ENCODE measurements at regions not wholly inside any gene's neighbourhood (a gene's known extent, or its start where the extent isn't known, plus 50 kb on each side); places are given as distances from the start of the nearest gene placed in this dataset.

GRCh38 chr4:183384983-183385382 lies 59.5 kb upstream of the CDKN2AIP start:
- no peak for DNase-seq (ENCODE audit: extremely low spot score)
- ChIA-PET CTCF (interaction anchor here (1.4 kb wide), 2 partner anchors 22 to 123 kb away, joined by 3 read pairs; no protein-coding TSS in a partner anchor), POLR2A (no interaction called here)
- TF ChIP-seq, protein P1, sequence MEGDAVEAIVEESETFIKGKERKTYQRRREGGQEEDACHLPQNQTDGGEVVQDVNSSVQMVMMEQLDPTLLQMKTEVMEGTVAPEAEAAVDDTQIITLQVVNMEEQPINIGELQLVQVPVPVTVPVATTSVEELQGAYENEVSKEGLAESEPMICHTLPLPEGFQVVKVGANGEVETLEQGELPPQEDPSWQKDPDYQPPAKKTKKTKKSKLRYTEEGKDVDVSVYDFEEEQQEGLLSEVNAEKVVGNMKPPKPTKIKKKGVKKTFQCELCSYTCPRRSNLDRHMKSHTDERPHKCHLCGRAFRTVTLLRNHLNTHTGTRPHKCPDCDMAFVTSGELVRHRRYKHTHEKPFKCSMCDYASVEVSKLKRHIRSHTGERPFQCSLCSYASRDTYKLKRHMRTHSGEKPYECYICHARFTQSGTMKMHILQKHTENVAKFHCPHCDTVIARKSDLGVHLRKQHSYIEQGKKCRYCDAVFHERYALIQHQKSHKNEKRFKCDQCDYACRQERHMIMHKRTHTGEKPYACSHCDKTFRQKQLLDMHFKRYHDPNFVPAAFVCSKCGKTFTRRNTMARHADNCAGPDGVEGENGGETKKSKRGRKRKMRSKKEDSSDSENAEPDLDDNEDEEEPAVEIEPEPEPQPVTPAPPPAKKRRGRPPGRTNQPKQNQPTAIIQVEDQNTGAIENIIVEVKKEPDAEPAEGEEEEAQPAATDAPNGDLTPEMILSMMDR (IDR thresholded peaks at IDR 0.05; ENCODE audit: control extremely low read depth, extremely low read depth, low read depth, missing control alignments) = no peak

DNA sequence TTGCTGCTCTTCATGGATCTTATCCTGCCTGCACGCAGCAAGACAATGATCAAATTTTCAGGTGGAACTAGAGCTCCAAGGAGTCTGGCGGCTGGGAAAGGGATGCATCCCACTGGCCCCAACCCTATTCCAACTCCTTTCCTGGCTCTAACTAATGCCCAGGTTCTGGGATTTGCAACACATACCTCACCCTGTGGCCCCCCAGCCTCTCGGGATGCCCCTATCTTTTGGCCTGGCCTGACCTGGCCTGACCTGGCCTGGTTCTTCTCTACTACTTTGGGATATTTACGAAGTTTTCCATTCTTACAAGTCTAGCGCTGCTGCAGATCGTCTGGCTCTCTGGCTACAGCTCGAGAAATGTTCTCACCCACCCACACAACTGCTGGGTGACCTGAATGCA lies 56.4 kb upstream of the CDKN2AIP start:
- ChIA-PET CTCF (interaction anchor here (1.1 kb wide), 1 partner anchor 13 kb away, joined by 4 read pairs; no protein-coding TSS in a partner anchor), POLR2A (no interaction called here)
- TF ChIP-seq, protein P1 (IDR thresholded peaks at IDR 0.05; ENCODE audit: control extremely low read depth, extremely low read depth, low read depth, missing control alignments) = no peak
- no peak for DNase-seq (ENCODE audit: extremely low spot score)

- CTCF ChIA-PET = interaction anchor here (1.1 kb wide), 1 partner anchor 13 kb away, joined by 4 read pairs; no protein-coding TSS in a partner anchor
- POLR2A ChIA-PET = no interaction called here
- DNase-seq (ENCODE audit: extremely low spot score) = no peak
- TF ChIP-seq, protein P1 (IDR thresholded peaks at IDR 0.05; ENCODE audit: control extremely low read depth, extremely low read depth, low read depth, missing control alignments) = no peak
Observed at GRCh38 chr4:183388777-183389176, 55.7 kb upstream of the CDKN2AIP start.

DNA sequence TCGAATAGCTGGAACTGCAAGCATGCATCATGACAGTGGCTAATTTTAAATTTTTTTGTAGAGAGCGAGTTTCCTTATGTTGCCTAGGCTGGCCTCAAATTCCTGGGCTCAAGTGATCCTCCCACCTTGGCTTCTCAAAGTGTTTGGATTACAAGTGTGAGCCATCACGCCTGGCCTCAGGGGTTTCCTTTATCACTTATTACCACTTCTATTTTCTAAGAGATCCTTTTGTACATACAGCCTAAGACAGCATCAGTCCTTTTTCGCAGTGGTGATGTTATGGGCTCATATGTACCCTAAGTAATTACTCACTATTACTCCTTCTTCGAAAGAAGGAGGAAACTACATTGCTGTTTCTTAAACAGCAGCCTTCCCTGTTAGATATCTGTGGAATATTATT lies 54.1 kb upstream of the CDKN2AIP start:
- TF ChIP-seq, protein P1 (IDR thresholded peaks at IDR 0.05; ENCODE audit: control extremely low read depth, extremely low read depth, low read depth, missing control alignments) = no peak
- CTCF ChIA-PET = no interaction called here
- POLR2A ChIA-PET = no interaction called here
- no peak for DNase-seq (ENCODE audit: extremely low spot score)

GRCh38 chr4:183391204-183391603 lies 53.2 kb upstream of the CDKN2AIP start:
- ChIA-PET CTCF (interaction anchor here (1.4 kb wide), 1 partner anchor 16 kb away, joined by 3 read pairs; no protein-coding TSS in a partner anchor), POLR2A (no interaction called here)
- TF ChIP-seq, protein P1 (IDR thresholded peaks at IDR 0.05; ENCODE audit: control extremely low read depth, extremely low read depth, low read depth, missing control alignments) = no peak
- no peak for DNase-seq (ENCODE audit: extremely low spot score)

- ChIA-PET CTCF (no interaction called here), POLR2A (no interaction called here)
- TF ChIP-seq, protein P1 (IDR thresholded peaks at IDR 0.05; ENCODE audit: control extremely low read depth, extremely low read depth, low read depth, missing control alignments) = no peak
- DNase-seq (ENCODE audit: extremely low spot score) = no peak
Observed at GRCh38 chr4:183392377-183392776, 52.1 kb upstream of the CDKN2AIP start.

- ChIA-PET POLR2A (no interaction called here), CTCF (no interaction called here)
- TF ChIP-seq, protein P1 (IDR thresholded peaks at IDR 0.05; ENCODE audit: control extremely low read depth, extremely low read depth, low read depth, missing control alignments) = no peak
- no peak for DNase-seq (ENCODE audit: extremely low spot score)
Observed at GRCh38 chr4:183393446-183393845, 51.0 kb upstream of the CDKN2AIP start.
